ENCODE measurements at regions not wholly inside any gene's neighbourhood (a gene's known extent, or its start where the extent isn't known, plus 50 kb on each side); places are given as distances from the start of the nearest gene placed in this dataset.

- 97% methylated on average over 17 of the region's 17 CpGs for WGBS
- H3K27me3 ChIP-seq (ENCODE audit: control insufficient read depth in 4 of 4, insufficient read depth in 4 of 4, low read length in 3 of 4), result no peaks in the 10 kb centered on the region
- H3K4me3 ChIP-seq (ENCODE audit: low read depth in 1 of 3, low read length in 3 of 3), result no peak overlapping the region
- no peaks in the 10 kb centered on the region for H3K4me1 ChIP-seq (ENCODE audit: control insufficient read depth in 4 of 4, insufficient read depth in 4 of 4, low read length in 3 of 4)
- H3K27ac ChIP-seq (ENCODE audit: low read depth in 1 of 2, low read length in 2 of 2), result no peak overlapping the region
- no peak for DNase-seq (ENCODE audit: low spot score)
- no peaks in the 10 kb centered on the region for H3K9me3 ChIP-seq (ENCODE audit: control insufficient read depth in 4 of 4, low read length in 3 of 4)
- no peak overlapping the region for H3K9ac ChIP-seq (ENCODE audit: low read depth in 1 of 2, low read length in 2 of 2)
- H3K36me3 ChIP-seq (ENCODE audit: control insufficient read depth in 4 of 4, insufficient read depth in 3 of 4, low read depth in 1 of 4, low read length in 3 of 4), result no peaks in the 10 kb centered on the region
- TF ChIP-seq FOXA1 (IDR thresholded peaks at IDR 0.05), result no peak
- no peak for TF ChIP-seq RAD21 (IDR thresholded peaks at IDR 0.05)
- TF ChIP-seq FOXA2 (IDR thresholded peaks at IDR 0.05), result no peak
- no peak for TF ChIP-seq SP1 (IDR thresholded peaks at IDR 0.05)
- TF ChIP-seq CTCF (IDR thresholded peaks at IDR 0.05; ENCODE audit: low read depth, low read length, missing input control), result no peak
- TF ChIP-seq REST (IDR thresholded peaks at IDR 0.05), result no peak
- TF ChIP-seq ATF3 (IDR thresholded peaks at IDR 0.05), result no peak
- TF ChIP-seq YY1 (IDR thresholded peaks at IDR 0.05), result no peak
- no peak for TF ChIP-seq NR2F2 (IDR thresholded peaks at IDR 0.05)
- TF ChIP-seq HNF4G (IDR thresholded peaks at IDR 0.05), result no peak
Measured at GRCh38 chr2:10193276-10193795, 70.8 kb downstream of the RRM2 start.

- Histone ChIP-seq H3K9me3 (ENCODE audit: control insufficient read depth in 4 of 4, low read length in 3 of 4) (no peaks in the 10 kb centered on the region), H3K36me3 (ENCODE audit: control insufficient read depth in 4 of 4, insufficient read depth in 3 of 4, low read depth in 1 of 4, low read length in 3 of 4) (no peaks in the 10 kb centered on the region), H3K27me3 (ENCODE audit: control insufficient read depth in 4 of 4, insufficient read depth in 4 of 4, low read length in 3 of 4) (no peaks in the 10 kb centered on the region), H3K4me3 (ENCODE audit: low read depth in 1 of 3, low read length in 3 of 3) (no peak overlapping the region), H3K9ac (ENCODE audit: low read depth in 1 of 2, low read length in 2 of 2) (no peak overlapping the region), H3K4me1 (ENCODE audit: control insufficient read depth in 4 of 4, insufficient read depth in 4 of 4, low read length in 3 of 4) (no peaks in the 10 kb centered on the region), H3K27ac (ENCODE audit: low read depth in 1 of 2, low read length in 2 of 2) (no peak overlapping the region)
- no peak for DNase-seq (ENCODE audit: low spot score)
- WGBS, result 91% methylated on average over 27 of the region's 27 CpGs
- TF ChIP-seq NR2F2 (IDR thresholded peaks at IDR 0.05), result no peak
- no peak for TF ChIP-seq MAX (IDR thresholded peaks at IDR 0.05)
- no peak for TF ChIP-seq CTCF (IDR thresholded peaks at IDR 0.05; ENCODE audit: low read depth, low read length, missing input control)
- no peak for TF ChIP-seq REST (IDR thresholded peaks at IDR 0.05)
- TF ChIP-seq JUND (IDR thresholded peaks at IDR 0.05), result no peak
Measured at GRCh38 chr2:10193851-10194820, 71.6 kb downstream of the RRM2 start.

Data from liver (tissue), 8 donors.